MM.1S (cell line): ENCODE measurements at regions not wholly inside any gene's neighbourhood (a gene's known extent, or its start where the extent isn't known, plus 50 kb on each side); places are given as distances from the start of the nearest gene placed in this dataset.

Experiments used
- DNase-seq: peaks from one replicate; pipeline ENCODE4 v3.0.0-alpha.2; 2015
- H2AFZ ChIP-seq: fragments of 300-600 bp; sonication (generic); 2 replicates; pipeline ENCODE4 v1.6.0; 2016; ENCODE audit warnings: antibody characterized with exemption, low read length
- H3F3A ChIP-seq: fragments of 300-600 bp; sonication (generic); 2 replicates; pipeline ENCODE4 v1.6.1; 2016; ENCODE audit warnings: mild to moderate bottlenecking, antibody characterized with exemption, low read length, moderate library complexity, mixed read lengths; ENCODE audit not compliant: insufficient read depth
- H3K27ac ChIP-seq: fragments of 300-600 bp; sonication (generic); 2 replicates; pipeline ENCODE4 v1.5.1; 2016; ENCODE audit warnings: mild to moderate bottlenecking, low read length
- H3K27me3 ChIP-seq: fragments of 300-600 bp; sonication (generic); replicated peaks from 2 replicates; pipeline ENCODE4 v1.6.0; 2016; ENCODE audit warnings: low read length; ENCODE audit not compliant: insufficient read depth
- H3K36me3 ChIP-seq: fragments of 300-600 bp; sonication (generic); replicated peaks from 2 replicates; pipeline ENCODE4 v1.6.1; 2016; ENCODE audit warnings: mild to moderate bottlenecking, low read length, mixed read lengths; ENCODE audit not compliant: insufficient read depth
- H3K4me1 ChIP-seq: fragments of 300-600 bp; sonication (generic); 2 replicates; pipeline ENCODE4 v1.6.1; 2016; ENCODE audit warnings: low read length, mixed read lengths
- H3K4me2 ChIP-seq: fragments of 300-600 bp; sonication (generic); 2 replicates; pipeline ENCODE4 v1.6.0; 2016; ENCODE audit warnings: low read depth, low read length
- H3K4me3 ChIP-seq: fragments of 300-600 bp; sonication (generic); 2 replicates; pipeline ENCODE4 v1.5.1; 2016; ENCODE audit warnings: low read length, mixed read lengths
- H3K79me2 ChIP-seq: fragments of 300-600 bp; sonication (generic); 2 replicates; pipeline ENCODE4 v1.6.1; 2016; ENCODE audit warnings: mixed run types, low read length, mixed read lengths
- H3K9ac ChIP-seq: fragments of 300-600 bp; sonication (generic); 2 replicates; pipeline ENCODE4 v1.6.1; 2016; ENCODE audit warnings: low read length, mixed read lengths
- H3K9me2 ChIP-seq: fragments of 300-600 bp; sonication (generic); replicated peaks from 2 replicates; pipeline ENCODE4 v1.6.1; 2016; ENCODE audit warnings: mild to moderate bottlenecking, low read length, mixed read lengths; ENCODE audit not compliant: insufficient read depth
- H3K9me3 ChIP-seq: fragments of 300-600 bp; sonication (generic); replicated peaks from 2 replicates; pipeline ENCODE4 v1.6.1; 2016; ENCODE audit warnings: mild to moderate bottlenecking, low read length, mixed read lengths; ENCODE audit not compliant: insufficient read depth
- H4K20me1 ChIP-seq: fragments of 300-600 bp; sonication (generic); 2 replicates; pipeline ENCODE4 v1.6.1; 2016; ENCODE audit warnings: mild to moderate bottlenecking, low read length, moderate library complexity, mixed read lengths; ENCODE audit not compliant: insufficient read depth
- CTCF ChIP-seq: fragments of 300-600 bp; sonication (generic); IDR thresholded peaks from 2 replicates; pipeline ENCODE4 v1.5.1; 2016; ENCODE audit warnings: antibody characterized with exemption, low read length, mixed read lengths
- EZH2 ChIP-seq: fragments of 300-600 bp; sonication (generic); optimal IDR thresholded peaks from 2 replicates; pipeline ENCODE3; 2017; ENCODE audit warnings: low read depth, mild to moderate bottlenecking, antibody characterized with exemption, low read length, mixed read lengths
- EZH2phosphoT487 ChIP-seq: fragments of 300-600 bp; sonication (generic); IDR thresholded peaks from 2 replicates; pipeline ENCODE4 v1.6.1; 2018; ENCODE audit warnings: antibody characterized with exemption, low read length

GRCh38 chr3:181410870-181411269 is 300.9 kb upstream of the SOX2 start:
- Histone ChIP-seq H3K36me3 (no peaks in the 10 kb centered on the region), H4K20me1 (no peaks in the 10 kb centered on the region), H3K4me1 (no peaks in the 10 kb centered on the region), H3K9me3 (no peaks in the 10 kb centered on the region), H2AFZ (no peak overlapping the region), H3F3A (no peaks in the 10 kb centered on the region), H3K4me3 (no peak overlapping the region), H3K9ac (no peak overlapping the region), H3K9me2 (no peaks in the 10 kb centered on the region), H3K79me2 (no peaks in the 10 kb centered on the region), H3K4me2 (no peak overlapping the region), H3K27ac (no peak overlapping the region), H3K27me3 (no peaks in the 10 kb centered on the region)
- DNase-seq: no peak
- TF ChIP-seq EZH2 (no peak), EZH2phosphoT487 (no peak), CTCF (no peak)

GRCh38 chr3:181403876-181404660 is 307.7 kb upstream of the SOX2 start:
- Histone ChIP-seq H3K27me3 (no peaks in the 10 kb centered on the region), H3K27ac (no peak overlapping the region), H4K20me1 (no peaks in the 10 kb centered on the region), H2AFZ (no peak overlapping the region), H3K4me2 (no peak overlapping the region), H3K9me2 (no peaks in the 10 kb centered on the region), H3K36me3 (no peaks in the 10 kb centered on the region), H3K9ac (no peak overlapping the region), H3F3A (no peaks in the 10 kb centered on the region), H3K79me2 (no peaks in the 10 kb centered on the region), H3K9me3 (no peaks in the 10 kb centered on the region), H3K4me3 (no peak overlapping the region), H3K4me1 (no peaks in the 10 kb centered on the region)
- no peak for TF ChIP-seq EZH2
- TF ChIP-seq CTCF: no peak
- no peak for TF ChIP-seq EZH2phosphoT487
- no peak for DNase-seq

GRCh38 chr3:181402347-181402746 is 309.4 kb upstream of the SOX2 start:
- no peak overlapping the region for H3K4me2 ChIP-seq
- no peaks in the 10 kb centered on the region for H3K27me3 ChIP-seq
- no peaks in the 10 kb centered on the region for H3K4me1 ChIP-seq
- H3F3A ChIP-seq: no peaks in the 10 kb centered on the region
- H3K36me3 ChIP-seq: no peaks in the 10 kb centered on the region
- DNase-seq: no peak
- no peak overlapping the region for H3K4me3 ChIP-seq
- no peaks in the 10 kb centered on the region for H3K9me2 ChIP-seq
- H3K9me3 ChIP-seq: no peaks in the 10 kb centered on the region
- no peaks in the 10 kb centered on the region for H3K79me2 ChIP-seq
- H3K27ac ChIP-seq: no peak overlapping the region
- no peak overlapping the region for H2AFZ ChIP-seq
- H4K20me1 ChIP-seq: no peaks in the 10 kb centered on the region
- no peak for TF ChIP-seq EZH2phosphoT487
- TF ChIP-seq EZH2: no peak
- TF ChIP-seq CTCF: no peak
- no peak overlapping the region for H3K9ac ChIP-seq
